C4-2B (cell line): ENCODE measurements at regions not wholly inside any gene's neighbourhood (a gene's known extent, or its start where the extent isn't known, plus 50 kb on each side); places are given as distances from the start of the nearest gene placed in this dataset.
A peak's percentile ranks its signal among the peaks of the same experiment; 100 is the strongest.

Experiments used
- H3K27ac ChIP-seq: fragments of 450-650 bp; 2 replicates; pipeline ENCODE4 v1.5.1; 2017
- CTCF ChIP-seq: fragments of 450-650 bp; conservative IDR thresholded peaks from 2 replicates; pipeline ENCODE4 v1.5.1; 2017; ENCODE audit warnings: mild to moderate bottlenecking
- ZFX ChIP-seq: fragments of 450-650 bp; IDR thresholded peaks from 2 replicates; pipeline ENCODE4 v1.6.1; 2017

- no peak overlapping the region for H3K27ac ChIP-seq
Observed at GRCh38 chr7:41328544-41328943, 374.3 kb downstream of the INHBA start.

GRCh38 chr7:41328131-41328530 lies 374.8 kb downstream of the INHBA start:
- no peak for TF ChIP-seq ZFX
- no peak for TF ChIP-seq CTCF
- no peak overlapping the region for H3K27ac ChIP-seq

More at GRCh38 chr7:41328544-41328943, 374.3 kb downstream of the INHBA start:
- no peak for TF ChIP-seq ZFX

- TF ChIP-seq CTCF (no peak), ZFX (no peak)
Observed at GRCh38 chr7:41326616-41327015, 376.3 kb downstream of the INHBA start.

GRCh38 chr7:41323806-41324205 lies 379.1 kb downstream of the INHBA start:
- TF ChIP-seq CTCF (no peak), ZFX (no peak)
- no peak overlapping the region for H3K27ac ChIP-seq

More at GRCh38 chr7:41326616-41327015, 376.3 kb downstream of the INHBA start:
- no peak overlapping the region for H3K27ac ChIP-seq

- no peak for TF ChIP-seq ZFX
- no peak for TF ChIP-seq CTCF
- H3K27ac ChIP-seq, result no peak overlapping the region
Observed at GRCh38 chr7:41319581-41319980, 383.3 kb downstream of the INHBA start.

GRCh38 chr7:41316410-41316809 lies 386.5 kb downstream of the INHBA start:
- H3K27ac ChIP-seq, result no peak overlapping the region
- no peak for TF ChIP-seq CTCF
- no peak for TF ChIP-seq ZFX

GRCh38 chr7:41315764-41316163 lies 387.1 kb downstream of the INHBA start:
- TF ChIP-seq CTCF (peak; percentile 42), ZFX (no peak)
- H3K27ac ChIP-seq, result no peak overlapping the region

GRCh38 chr7:41313171-41313570 lies 389.7 kb downstream of the INHBA start:
- no peak overlapping the region for H3K27ac ChIP-seq
- no peak for TF ChIP-seq CTCF
- no peak for TF ChIP-seq ZFX
